H1 (cell line): ENCODE measurements at regions not wholly inside any gene's neighbourhood (a gene's known extent, or its start where the extent isn't known, plus 50 kb on each side); places are given as distances from the start of the nearest gene placed in this dataset.

Experiments
- SP1 ChIP-seq: IDR thresholded peaks from 2 replicates; pipeline ENCODE4 v1.6.1; 2011; ENCODE audit warnings: low read depth, low read length
- TF ChIP-seq, protein P1 (sequence below), 3 experiments: IDR thresholded peaks; 1 replicate in 2 of 3; 2 replicates in 1 of 3; pipeline versions ENCODE4 v1.5.1 to v1.6.1; 2011; ENCODE audit warnings: low read length in 3 of 3, mild to moderate bottlenecking in 3 of 3, inconsistent platforms in 2 of 3, low read depth in 1 of 3, moderate library complexity in 1 of 3; ENCODE audit not compliant: insufficient read depth in 1 of 3; ENCODE audit errors: control extremely low read depth in 1 of 3
- TF ChIP-seq, protein P2 (sequence below): IDR thresholded peaks from 2 replicates; pipeline ENCODE4 v1.6.1; 2012; ENCODE audit warnings: inconsistent platforms

DNA sequence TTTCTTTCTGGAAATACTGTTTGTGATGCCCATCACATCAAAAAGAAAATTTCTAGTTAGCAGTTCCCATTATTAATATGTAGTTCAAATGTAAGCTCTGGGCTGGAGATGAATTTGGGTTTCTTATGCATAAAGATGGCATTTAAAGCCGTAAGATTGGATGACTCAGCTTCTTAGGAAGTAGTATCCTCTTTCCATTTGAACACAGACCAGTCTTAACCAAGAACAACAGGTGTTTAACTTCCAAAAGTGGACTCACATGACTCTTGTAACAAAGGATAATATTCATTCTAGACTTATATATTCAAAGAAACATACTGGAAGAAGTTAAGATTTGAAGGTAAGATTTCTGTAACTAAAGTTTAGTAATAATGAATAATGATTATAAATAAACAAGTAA is 330.5 kb downstream of the TLR4 start (continued):
- TF ChIP-seq, protein P1, sequence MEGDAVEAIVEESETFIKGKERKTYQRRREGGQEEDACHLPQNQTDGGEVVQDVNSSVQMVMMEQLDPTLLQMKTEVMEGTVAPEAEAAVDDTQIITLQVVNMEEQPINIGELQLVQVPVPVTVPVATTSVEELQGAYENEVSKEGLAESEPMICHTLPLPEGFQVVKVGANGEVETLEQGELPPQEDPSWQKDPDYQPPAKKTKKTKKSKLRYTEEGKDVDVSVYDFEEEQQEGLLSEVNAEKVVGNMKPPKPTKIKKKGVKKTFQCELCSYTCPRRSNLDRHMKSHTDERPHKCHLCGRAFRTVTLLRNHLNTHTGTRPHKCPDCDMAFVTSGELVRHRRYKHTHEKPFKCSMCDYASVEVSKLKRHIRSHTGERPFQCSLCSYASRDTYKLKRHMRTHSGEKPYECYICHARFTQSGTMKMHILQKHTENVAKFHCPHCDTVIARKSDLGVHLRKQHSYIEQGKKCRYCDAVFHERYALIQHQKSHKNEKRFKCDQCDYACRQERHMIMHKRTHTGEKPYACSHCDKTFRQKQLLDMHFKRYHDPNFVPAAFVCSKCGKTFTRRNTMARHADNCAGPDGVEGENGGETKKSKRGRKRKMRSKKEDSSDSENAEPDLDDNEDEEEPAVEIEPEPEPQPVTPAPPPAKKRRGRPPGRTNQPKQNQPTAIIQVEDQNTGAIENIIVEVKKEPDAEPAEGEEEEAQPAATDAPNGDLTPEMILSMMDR (IDR thresholded peaks at IDR 0.05; ENCODE audit: control extremely low read depth in 1 of 3, insufficient read depth in 1 of 3, low read depth in 1 of 3, low read length in 3 of 3): no peak
- TF ChIP-seq, protein P2, sequence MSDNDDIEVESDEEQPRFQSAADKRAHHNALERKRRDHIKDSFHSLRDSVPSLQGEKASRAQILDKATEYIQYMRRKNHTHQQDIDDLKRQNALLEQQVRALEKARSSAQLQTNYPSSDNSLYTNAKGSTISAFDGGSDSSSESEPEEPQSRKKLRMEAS: no peak
- TF ChIP-seq SP1: no peak
- TF ChIP-seq, all 59 proteins: peak for 0
